ENCODE measurements at regions not wholly inside any gene's neighbourhood (a gene's known extent, or its start where the extent isn't known, plus 50 kb on each side); places are given as distances from the start of the nearest gene placed in this dataset.

- TF ChIP-seq ZBTB26 (tag by site-specific recombination; optimal IDR thresholded peaks at IDR 0.05) (no peak), ZNF138 (tag by site-specific recombination; IDR thresholded peaks at IDR 0.05; ENCODE audit: borderline replicate concordance) (no peak), ZNF280C (tag by site-specific recombination; IDR thresholded peaks at IDR 0.05) (no peak), KLF10 (tag by site-specific recombination; IDR thresholded peaks at IDR 0.05) (no peak), ZNF302 (tag by site-specific recombination; IDR thresholded peaks at IDR 0.05; ENCODE audit: low read depth) (no peak), ZBTB1 (tag by site-specific recombination; IDR thresholded peaks at IDR 0.05) (no peak), ZBTB49 (tag by site-specific recombination; IDR thresholded peaks at IDR 0.05; ENCODE audit: low read depth) (no peak), CTCF (tag by site-specific recombination; IDR thresholded peaks at IDR 0.05) (no peak)
These were observed 453.3 kb downstream of the COL11A1 start for GRCh38 chr1:102655034-102655433.
